GM12878 (cell line): ENCODE measurements at regions not wholly inside any gene's neighbourhood (a gene's known extent, or its start where the extent isn't known, plus 50 kb on each side); places are given as distances from the start of the nearest gene placed in this dataset.

Experiments
- BHLHE40 ChIP-seq, 2 experiments: fragments of 450-650 bp in 1 of 2; IDR thresholded peaks; 2 replicates each; pipeline ENCODE4 v1.6.1; 2011 to 2017; ENCODE audit warnings: low read depth in 2 of 2, borderline replicate concordance in 1 of 2, improper control_type of control experiment in 1 of 2, low read length in 1 of 2, mild to moderate bottlenecking in 1 of 2
- CEBPB ChIP-seq, 2 experiments: fragments of 150-350 bp in 1 of 2; IDR thresholded peaks; 2 replicates each; pipeline ENCODE4 v1.6.1; 2012 to 2014; ENCODE audit warnings: low read depth in 2 of 2, low read length in 2 of 2, borderline replicate concordance in 1 of 2, inconsistent platforms in 1 of 2
- POLR2A ChIP-seq: IDR thresholded peaks from 2 replicates; pipeline ENCODE4 v1.6.1; 2011; ENCODE audit warnings: low read depth, mild to moderate bottlenecking, low read length
- REST ChIP-seq: IDR thresholded peaks from 2 replicates; pipeline ENCODE4 v1.6.1; 2012; ENCODE audit warnings: mild to moderate bottlenecking, low read depth, low read length
- TBL1XR1 ChIP-seq: IDR thresholded peaks from 2 replicates; pipeline ENCODE4 v1.6.1; 2012; ENCODE audit warnings: low read depth, low read length, improper control_type of control experiment
- TF ChIP-seq, protein P1 (sequence below): fragments of 450-650 bp; conservative IDR thresholded peaks from 2 replicates; pipeline ENCODE4 v1.6.1; 2017; ENCODE audit warnings: mild to moderate bottlenecking, moderate library complexity

GRCh38 chr1:117802531-117803257, 126.7 kb downstream of the GDAP2 start:
- TF ChIP-seq TBL1XR1: no peak
- TF ChIP-seq BHLHE40 (IDR thresholded peaks at IDR 0.05; ENCODE audit: borderline replicate concordance in 1 of 2, low read depth in 2 of 2, low read length in 1 of 2): no peak
- no peak for TF ChIP-seq POLR2A
- TF ChIP-seq REST: no peak
- TF ChIP-seq CEBPB (IDR thresholded peaks at IDR 0.05; ENCODE audit: borderline replicate concordance in 1 of 2, low read depth in 2 of 2, low read length in 2 of 2): no peak
- TF ChIP-seq, protein P1, sequence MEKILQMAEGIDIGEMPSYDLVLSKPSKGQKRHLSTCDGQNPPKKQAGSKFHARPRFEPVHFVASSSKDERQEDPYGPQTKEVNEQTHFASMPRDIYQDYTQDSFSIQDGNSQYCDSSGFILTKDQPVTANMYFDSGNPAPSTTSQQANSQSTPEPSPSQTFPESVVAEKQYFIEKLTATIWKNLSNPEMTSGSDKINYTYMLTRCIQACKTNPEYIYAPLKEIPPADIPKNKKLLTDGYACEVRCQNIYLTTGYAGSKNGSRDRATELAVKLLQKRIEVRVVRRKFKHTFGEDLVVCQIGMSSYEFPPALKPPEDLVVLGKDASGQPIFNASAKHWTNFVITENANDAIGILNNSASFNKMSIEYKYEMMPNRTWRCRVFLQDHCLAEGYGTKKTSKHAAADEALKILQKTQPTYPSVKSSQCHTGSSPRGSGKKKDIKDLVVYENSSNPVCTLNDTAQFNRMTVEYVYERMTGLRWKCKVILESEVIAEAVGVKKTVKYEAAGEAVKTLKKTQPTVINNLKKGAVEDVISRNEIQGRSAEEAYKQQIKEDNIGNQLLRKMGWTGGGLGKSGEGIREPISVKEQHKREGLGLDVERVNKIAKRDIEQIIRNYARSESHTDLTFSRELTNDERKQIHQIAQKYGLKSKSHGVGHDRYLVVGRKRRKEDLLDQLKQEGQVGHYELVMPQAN: no peak
